ENCODE measurements at regions not wholly inside any gene's neighbourhood (a gene's known extent, or its start where the extent isn't known, plus 50 kb on each side); places are given as distances from the start of the nearest gene placed in this dataset.

DNA sequence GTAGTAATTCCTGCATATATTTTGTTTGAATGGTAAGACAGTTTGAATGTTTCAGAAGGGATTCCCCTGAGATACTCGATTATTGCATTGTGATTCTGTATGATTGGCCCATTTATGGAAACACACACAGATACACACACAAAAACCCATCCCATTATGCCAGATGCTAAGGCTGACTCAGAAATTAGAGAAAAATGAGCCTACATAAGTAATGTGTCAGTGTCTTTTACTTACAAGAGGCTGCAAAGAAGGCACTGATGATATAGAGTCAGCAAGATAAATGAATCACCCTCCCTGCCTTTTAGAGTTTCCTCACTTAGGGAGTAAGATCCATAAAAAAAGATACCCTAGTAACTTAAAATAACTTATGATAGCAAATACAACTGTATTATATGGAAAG is 1481.1 kb upstream of the ACVR2A start:
- no peaks in the 10 kb centered on the region for H3K36me3 Mint-ChIP-seq
- no peak overlapping the region for H3K4me3 Mint-ChIP-seq
- H3K9me3 Mint-ChIP-seq: peaks cover 1% of the 10 kb centered on the region
- ATAC-seq (ENCODE audit: low read depth) (no peak), DNase-seq (no peak)
- no peaks in the 10 kb centered on the region for H3K4me1 Mint-ChIP-seq
- H3K27ac Mint-ChIP-seq: no peak overlapping the region
- H3K27me3 Mint-ChIP-seq: no peaks in the 10 kb centered on the region
- POLR2A ChIA-PET: no interaction called here

- H3K4me3 Mint-ChIP-seq: no peak overlapping the region
- no peak overlapping the region for H3K27ac Mint-ChIP-seq
- DNase-seq (no peak), ATAC-seq (ENCODE audit: low read depth) (no peak)
- H3K4me1 Mint-ChIP-seq: no peaks in the 10 kb centered on the region
- H3K36me3 Mint-ChIP-seq: no peaks in the 10 kb centered on the region
- no peaks in the 10 kb centered on the region for H3K9me3 Mint-ChIP-seq
- POLR2A ChIA-PET: no interaction called here
- H3K27me3 Mint-ChIP-seq: no peaks in the 10 kb centered on the region
Observed at GRCh38 chr2:146351689-146352088, 1493.1 kb upstream of the ACVR2A start.

DNA sequence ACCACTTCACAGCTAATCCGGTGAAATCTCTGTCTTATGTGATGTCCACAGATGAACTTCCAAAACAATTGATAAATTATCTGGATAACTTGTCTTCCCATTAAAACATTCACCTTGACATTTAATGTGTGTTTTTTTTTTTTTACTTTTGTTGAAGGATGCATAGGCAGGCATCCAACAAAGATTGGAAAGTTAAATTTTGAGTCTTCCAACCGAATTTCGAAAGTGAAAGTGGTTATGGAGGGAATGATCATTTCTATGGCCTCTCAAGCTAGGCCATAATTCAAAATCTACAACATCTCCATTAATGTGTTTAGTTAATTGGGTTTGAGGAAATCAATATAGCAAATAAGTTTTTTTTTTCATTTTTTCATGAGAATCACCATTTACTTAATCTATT is 1495.5 kb upstream of the ACVR2A start:
- H3K27me3 Mint-ChIP-seq: no peaks in the 10 kb centered on the region
- ATAC-seq (ENCODE audit: low read depth): no peak
- H3K9me3 Mint-ChIP-seq: no peaks in the 10 kb centered on the region
- no peak overlapping the region for H3K4me3 Mint-ChIP-seq
- H3K27ac Mint-ChIP-seq: no peak overlapping the region
- POLR2A ChIA-PET: no interaction called here
- no peaks in the 10 kb centered on the region for H3K4me1 Mint-ChIP-seq
- DNase-seq: no peak
- no peaks in the 10 kb centered on the region for H3K36me3 Mint-ChIP-seq

GRCh38 chr2:146324951-146325350 is 1519.9 kb upstream of the ACVR2A start:
- no peaks in the 10 kb centered on the region for H3K9me3 Mint-ChIP-seq
- ATAC-seq (ENCODE audit: low read depth) (no peak), DNase-seq (no peak)
- POLR2A ChIA-PET: no interaction called here
- no peak overlapping the region for H3K27ac Mint-ChIP-seq
- no peaks in the 10 kb centered on the region for H3K27me3 Mint-ChIP-seq
- H3K36me3 Mint-ChIP-seq: no peaks in the 10 kb centered on the region
- no peaks in the 10 kb centered on the region for H3K4me1 Mint-ChIP-seq
- H3K4me3 Mint-ChIP-seq: no peak overlapping the region

DNA sequence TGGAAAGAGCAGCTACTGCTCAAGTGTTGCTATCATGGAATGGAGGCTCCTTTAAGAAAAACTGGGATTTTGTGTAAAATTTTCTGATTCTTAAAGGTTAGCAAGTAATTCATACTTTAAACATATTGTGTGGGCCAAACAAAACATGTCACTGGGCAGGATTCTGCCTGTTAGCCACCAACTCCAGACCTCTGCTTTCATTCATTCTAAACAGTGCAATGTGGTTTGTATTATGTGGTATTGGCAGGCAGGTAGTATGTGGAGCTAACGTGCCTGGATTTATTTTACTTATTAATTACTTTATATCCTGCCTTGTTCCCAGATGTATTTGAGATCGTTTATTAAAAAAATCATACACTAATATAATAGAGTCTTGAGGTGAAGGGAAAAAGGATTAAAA is 1521.3 kb upstream of the ACVR2A start:
- no peaks in the 10 kb centered on the region for H3K27me3 Mint-ChIP-seq
- POLR2A ChIA-PET: no interaction called here
- no peak overlapping the region for H3K27ac Mint-ChIP-seq
- H3K36me3 Mint-ChIP-seq: no peaks in the 10 kb centered on the region
- ATAC-seq (ENCODE audit: low read depth): no peak
- H3K4me1 Mint-ChIP-seq: no peaks in the 10 kb centered on the region
- DNase-seq: no peak
- no peaks in the 10 kb centered on the region for H3K9me3 Mint-ChIP-seq
- no peak overlapping the region for H3K4me3 Mint-ChIP-seq

DNA sequence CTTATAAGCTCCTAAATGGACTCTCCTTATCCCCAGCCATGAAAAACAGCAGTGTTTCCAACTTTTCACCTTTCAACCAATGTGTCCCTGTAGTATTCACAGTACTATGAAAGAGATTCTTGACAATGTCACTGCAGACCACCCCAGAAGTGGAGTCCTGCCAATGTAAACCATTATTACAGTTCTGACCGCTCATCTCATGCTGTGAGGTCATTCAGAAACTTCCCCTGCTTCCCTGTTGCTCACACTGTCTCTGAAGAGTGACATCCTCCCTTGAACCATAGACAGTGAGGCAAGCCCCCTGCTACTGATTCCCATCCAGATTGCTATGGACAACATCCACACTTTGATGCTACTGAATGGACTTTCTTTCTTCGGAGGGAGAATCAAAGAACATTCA is 1523.7 kb upstream of the ACVR2A start:
- H3K27me3 Mint-ChIP-seq: no peaks in the 10 kb centered on the region
- H3K36me3 Mint-ChIP-seq: no peaks in the 10 kb centered on the region
- POLR2A ChIA-PET: no interaction called here
- no peak overlapping the region for H3K4me3 Mint-ChIP-seq
- H3K9me3 Mint-ChIP-seq: no peaks in the 10 kb centered on the region
- H3K4me1 Mint-ChIP-seq: no peaks in the 10 kb centered on the region
- ATAC-seq (ENCODE audit: low read depth): no peak
- DNase-seq: no peak
- no peak overlapping the region for H3K27ac Mint-ChIP-seq

DNA sequence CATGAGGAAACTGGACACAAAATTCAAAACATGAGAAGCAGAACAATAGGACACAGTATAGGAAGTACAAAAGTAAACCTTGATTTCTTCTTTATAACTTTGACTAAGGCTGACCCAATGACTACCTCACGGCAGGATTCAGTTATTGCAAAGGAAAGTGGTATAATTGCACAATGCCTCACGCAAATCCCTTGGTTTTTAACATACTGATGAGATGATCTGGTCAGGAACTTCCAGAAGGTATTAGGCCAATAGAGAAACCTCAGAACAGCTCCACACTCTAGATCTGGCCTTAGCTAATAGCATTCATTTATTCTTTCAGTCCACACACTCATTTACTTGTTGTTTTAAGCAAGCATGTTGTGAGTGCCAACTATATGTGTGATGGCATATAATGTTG is 1526.9 kb upstream of the ACVR2A start:
- H3K36me3 Mint-ChIP-seq: no peaks in the 10 kb centered on the region

GRCh38 chr2:146312899-146313298 is 1531.9 kb upstream of the ACVR2A start:
- Mint-ChIP-seq H3K36me3 (no peaks in the 10 kb centered on the region), H3K9me3 (no peaks in the 10 kb centered on the region), H3K4me3 (no peak overlapping the region), H3K27me3 (no peaks in the 10 kb centered on the region), H3K27ac (no peak overlapping the region), H3K4me1 (no peaks in the 10 kb centered on the region)
- POLR2A ChIA-PET: no interaction called here
- ATAC-seq (ENCODE audit: low read depth): no peak
- DNase-seq: no peak

More for the DNA sequence above, 1526.9 kb upstream of the ACVR2A start:
- Mint-ChIP-seq H3K4me1 (no peaks in the 10 kb centered on the region), H3K4me3 (no peak overlapping the region), H3K27me3 (no peaks in the 10 kb centered on the region), H3K9me3 (no peaks in the 10 kb centered on the region), H3K27ac (no peak overlapping the region)
- ATAC-seq (ENCODE audit: low read depth): no peak
- POLR2A ChIA-PET: no interaction called here
- DNase-seq: no peak

DNA sequence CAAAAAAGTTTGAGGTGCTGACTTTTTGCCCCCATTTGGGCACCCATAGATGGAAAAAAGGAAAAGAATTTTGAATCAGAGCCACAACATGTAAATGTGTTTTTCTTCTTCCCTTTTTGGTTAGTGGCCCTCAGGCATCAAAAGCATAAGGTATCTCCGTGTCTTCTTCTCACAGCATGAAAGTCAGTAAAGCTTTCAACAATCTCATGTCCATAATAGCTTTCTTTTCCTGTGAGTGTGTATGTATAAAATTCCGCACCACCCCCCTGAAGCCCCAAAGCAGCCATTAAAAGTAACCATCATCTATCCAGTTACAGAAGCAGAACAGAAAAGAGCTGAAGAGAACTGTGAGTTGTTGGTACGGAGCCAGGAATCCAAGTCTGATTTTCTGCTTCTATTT is 1539.7 kb upstream of the ACVR2A start:
- H3K9me3 Mint-ChIP-seq: peaks cover 8% of the 10 kb centered on the region
- no peak overlapping the region for H3K4me3 Mint-ChIP-seq
- H3K4me1 Mint-ChIP-seq: no peaks in the 10 kb centered on the region

DNA sequence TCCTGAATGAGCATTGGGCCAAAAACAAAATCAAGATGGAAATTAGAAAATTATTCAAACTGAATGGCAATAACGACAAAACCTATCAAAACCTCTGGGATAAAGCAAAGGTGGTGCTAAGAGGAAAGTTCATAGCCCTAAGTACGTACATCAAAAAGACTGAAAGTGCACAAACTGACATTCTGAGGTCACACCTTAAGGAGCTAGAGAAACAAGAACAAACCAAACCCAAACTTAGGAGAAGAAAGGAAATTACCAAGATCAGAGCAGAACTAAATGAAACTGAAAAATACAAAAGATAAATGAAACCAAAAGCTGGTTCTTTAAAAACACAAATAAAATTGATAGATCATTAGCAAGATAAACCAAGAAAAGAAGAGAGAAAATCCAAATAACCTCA is 1543.5 kb upstream of the ACVR2A start:
- Mint-ChIP-seq H3K4me3 (no peak overlapping the region), H3K27me3 (no peaks in the 10 kb centered on the region), H3K36me3 (no peaks in the 10 kb centered on the region), H3K4me1 (no peaks in the 10 kb centered on the region), H3K27ac (no peak overlapping the region), H3K9me3 (peaks cover 4% of the 10 kb centered on the region)
- POLR2A ChIA-PET: no interaction called here
- DNase-seq (no peak), ATAC-seq (ENCODE audit: low read depth) (no peak)

More for the DNA sequence above, 1539.7 kb upstream of the ACVR2A start:
- ATAC-seq (ENCODE audit: low read depth) (no peak), DNase-seq (no peak)
- H3K27me3 Mint-ChIP-seq: no peaks in the 10 kb centered on the region
- H3K36me3 Mint-ChIP-seq: no peaks in the 10 kb centered on the region
- no peak overlapping the region for H3K27ac Mint-ChIP-seq
- POLR2A ChIA-PET: no interaction called here

DNA sequence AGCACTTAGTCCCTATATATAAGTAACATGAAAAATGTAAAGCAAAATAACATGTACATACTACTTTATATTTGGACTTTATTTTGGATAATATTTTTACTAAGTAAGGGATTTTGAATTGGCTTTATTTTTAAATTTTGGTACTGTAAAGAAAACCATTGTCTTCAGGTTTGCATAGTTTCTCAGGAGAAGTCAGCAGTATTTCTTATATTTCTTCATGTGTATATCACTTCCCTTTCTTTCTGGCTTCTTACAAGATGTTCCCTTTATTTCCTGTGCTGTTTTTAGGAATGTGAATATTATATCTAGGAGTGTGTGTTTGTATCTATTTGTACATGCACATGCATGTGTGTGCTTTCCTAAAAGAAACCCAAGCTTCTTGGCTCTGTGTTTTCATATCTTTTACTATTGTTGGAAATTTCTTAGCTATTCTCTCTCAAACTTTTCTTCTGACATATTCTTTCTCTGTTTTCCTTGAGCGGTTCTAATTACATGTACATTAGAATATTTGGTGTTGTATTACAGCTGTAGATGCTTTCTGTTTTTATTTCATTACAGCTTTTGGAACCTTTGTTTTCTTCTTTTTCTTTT is 1549.7 kb upstream of the ACVR2A start:
- Mint-ChIP-seq H3K27me3 (no peaks in the 10 kb centered on the region), H3K4me1 (no peaks in the 10 kb centered on the region), H3K27ac (no peak overlapping the region), H3K4me3 (no peak overlapping the region), H3K9me3 (peaks cover 3% of the 10 kb centered on the region), H3K36me3 (no peaks in the 10 kb centered on the region)
- POLR2A ChIA-PET: no interaction called here
- no peak for DNase-seq
- no peak for ATAC-seq (ENCODE audit: low read depth)

GRCh38 chr2:146287281-146287680 is 1557.5 kb upstream of the ACVR2A start:
- H3K27ac Mint-ChIP-seq: no peak overlapping the region
- no peaks in the 10 kb centered on the region for H3K27me3 Mint-ChIP-seq
- DNase-seq (no peak), ATAC-seq (ENCODE audit: low read depth) (no peak)
- H3K9me3 Mint-ChIP-seq: peaks cover 1% of the 10 kb centered on the region
- no peak overlapping the region for H3K4me3 Mint-ChIP-seq
- POLR2A ChIA-PET: no interaction called here
- H3K36me3 Mint-ChIP-seq: no peaks in the 10 kb centered on the region
- H3K4me1 Mint-ChIP-seq: no peaks in the 10 kb centered on the region

- DNase-seq (no peak), ATAC-seq (ENCODE audit: low read depth) (no peak)
- POLR2A ChIA-PET: no interaction called here
- Mint-ChIP-seq H3K27ac (no peak overlapping the region), H3K4me3 (no peak overlapping the region), H3K4me1 (no peaks in the 10 kb centered on the region), H3K27me3 (no peaks in the 10 kb centered on the region), H3K36me3 (no peaks in the 10 kb centered on the region), H3K9me3 (no peaks in the 10 kb centered on the region)
Observed at GRCh38 chr2:146278881-146279280, 1565.9 kb upstream of the ACVR2A start.

- no peaks in the 10 kb centered on the region for H3K4me1 Mint-ChIP-seq
- no peaks in the 10 kb centered on the region for H3K27me3 Mint-ChIP-seq
- POLR2A ChIA-PET: no interaction called here
- H3K27ac Mint-ChIP-seq: no peak overlapping the region
- DNase-seq (no peak), ATAC-seq (ENCODE audit: low read depth) (no peak)
- H3K36me3 Mint-ChIP-seq: no peaks in the 10 kb centered on the region
- H3K4me3 Mint-ChIP-seq: no peak overlapping the region
- H3K9me3 Mint-ChIP-seq: no peaks in the 10 kb centered on the region
Observed at GRCh38 chr2:146271131-146271831, 1573.5 kb upstream of the ACVR2A start.

DNA sequence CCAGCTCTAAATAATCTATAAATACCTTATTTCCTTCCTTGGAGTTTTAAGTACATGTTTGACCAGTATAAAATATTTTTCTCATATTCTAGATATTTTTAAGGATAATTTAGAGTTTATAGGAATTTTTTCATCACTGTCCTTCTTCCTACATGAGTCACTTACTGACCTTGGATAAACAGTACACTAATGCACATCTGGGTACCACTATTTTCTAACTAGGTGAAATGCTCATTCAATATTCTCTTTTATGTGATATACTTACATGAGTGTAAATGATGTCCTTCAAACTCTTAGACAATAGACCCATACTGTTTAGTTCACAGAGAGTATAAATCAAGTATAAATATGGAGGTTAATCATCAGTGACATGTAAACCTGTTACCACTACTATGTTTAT is 1574.2 kb upstream of the ACVR2A start:
- Mint-ChIP-seq H3K36me3 (no peaks in the 10 kb centered on the region), H3K9me3 (no peaks in the 10 kb centered on the region), H3K4me3 (no peak overlapping the region), H3K4me1 (no peaks in the 10 kb centered on the region), H3K27ac (no peak overlapping the region), H3K27me3 (no peaks in the 10 kb centered on the region)
- ATAC-seq (ENCODE audit: low read depth) (no peak), DNase-seq (no peak)
- POLR2A ChIA-PET: no interaction called here

All from activated naive CD8-positive, alpha-beta T cell treated with anti-CD3 and anti-CD28 coated beads, Interleukin-2, amount 10 ng/mL, durations not matched to agents 7 days and 5 days (primary cell).